ENCODE measurements at regions not wholly inside any gene's neighbourhood (a gene's known extent, or its start where the extent isn't known, plus 50 kb on each side); places are given as distances from the start of the nearest gene placed in this dataset.

DNA sequence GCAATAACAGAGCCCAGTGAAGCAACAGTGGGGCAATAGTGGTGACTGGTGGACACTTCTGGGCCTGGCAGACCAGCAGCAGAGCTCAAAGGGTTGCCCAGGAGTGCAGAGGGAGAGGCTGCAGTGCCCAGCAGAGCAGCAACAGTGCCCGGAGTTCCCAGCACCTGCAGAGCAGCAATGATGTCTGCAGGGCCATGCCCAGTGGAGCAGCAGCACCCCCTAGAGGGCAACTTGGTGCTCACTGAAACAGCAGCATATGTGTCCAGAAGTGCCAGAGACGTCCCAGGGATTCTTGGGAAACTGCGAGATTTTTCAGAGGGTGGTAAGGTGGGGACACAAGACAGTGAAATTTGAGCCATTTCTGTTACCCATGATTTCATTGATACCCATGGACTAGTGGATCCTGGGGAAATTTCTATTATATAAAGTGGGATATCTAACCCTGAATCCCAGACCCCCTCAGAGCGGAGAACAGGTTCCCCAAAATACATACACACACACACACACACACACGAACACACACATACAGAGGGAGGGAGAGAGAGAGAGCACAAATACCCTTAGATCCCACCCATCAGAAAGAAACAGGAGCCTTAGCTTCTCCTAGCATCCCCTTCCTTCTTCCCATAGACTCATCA lies 156.9 kb upstream of the GJB5 start:
- in situ Hi-C loops (cut with MboI), result no loop called here
- Histone ChIP-seq H3K27ac (ENCODE audit: extremely low read depth, low read depth, low read length) (no peak overlapping the region), H2AFZ (ENCODE audit: low read depth, low read length) (no peak overlapping the region), H3K9ac (ENCODE audit: insufficient read depth in 1 of 2, low read depth in 2 of 2, low read length in 2 of 2) (no peak overlapping the region), H3K27me3 (ENCODE audit: control insufficient read depth in 2 of 2, insufficient read depth in 2 of 2, low read length in 2 of 2) (no peaks in the 10 kb centered on the region), H3K4me1 (replicated peaks in 1 of 2; ENCODE audit: control insufficient read depth in 2 of 2, insufficient read depth in 2 of 2, low read length in 2 of 2) (no peaks in the 10 kb centered on the region), H3K79me2 (ENCODE audit: control insufficient read depth, insufficient read depth, low read length) (no peaks in the 10 kb centered on the region), H4K20me1 (replicated peaks; ENCODE audit: control insufficient read depth, insufficient read depth, low read length) (no peaks in the 10 kb centered on the region), H3K4me2 (ENCODE audit: insufficient read depth, low read length) (no peak overlapping the region), H3K9me3 (replicated peaks; ENCODE audit: control insufficient read depth, insufficient read depth, low read depth, low read length) (no peaks in the 10 kb centered on the region; the same call in 1 of the 2 replicates), H3K4me3 (no peak overlapping the region), H3K9me1 (ENCODE audit: control insufficient read depth, insufficient read depth, low read length) (no peaks in the 10 kb centered on the region), H3K36me3 (ENCODE audit: control insufficient read depth, insufficient read depth, low read length) (no peaks in the 10 kb centered on the region)
- 8% methylated on average over 5 of the region's 5 CpGs for WGBS (ENCODE audit: insufficient coverage, low coverage, missing lambda C conversion rate)
- intact Hi-C loops (cut with micrococcal nuclease), result loop anchor here (2.0 to 5.0 kb wide), 2 partner anchors 136 to 965 kb away; no protein-coding TSS in a partner anchor
- FAIRE-seq (peak; percentile 82), ATAC-seq (peak; percentile 95), DNase-seq (ENCODE audit: extremely low read depth in 1 of 4, low spot score in 3 of 4) (peak; percentile 72 to 78 (median 76))
- POLR2A ChIA-PET, result no interaction called here
- no TSS peak for BruUV-seq (replicated peaks)
- CTCF ChIA-PET (ENCODE audit: low intra/inter-chr PET ratio), result interaction anchor here (0.6 to 1.2 kb wide), 2 partner anchors 49 to 965 kb away, joined by 3 read pairs; no protein-coding TSS in a partner anchor
- TF ChIP-seq RAD21 (CRISPR knock-in tag; conservative IDR thresholded peaks at IDR 0.05 in 1 of 2, IDR thresholded peaks at IDR 0.05 in 1 of 2) (peak; percentile 61 to 88), STAG1 (CRISPR knock-in tag; IDR thresholded peaks at IDR 0.05; ENCODE audit: borderline replicate concordance) (peak; percentile 38; the same call in 1 of the 2 replicates), ELF1 (tag; IDR thresholded peaks at IDR 0.05) (no peak), NCOA1 (IDR thresholded peaks at IDR 0.05; ENCODE audit: low read depth) (no peak), CBX2 (IDR thresholded peaks at IDR 0.05; ENCODE audit: insufficient read depth, low read length, poor library complexity, severe bottlenecking) (no peak), RBM15 (IDR thresholded peaks at IDR 0.05; ENCODE audit: insufficient read depth, low read length) (no peak), SPI1 (IDR thresholded peaks at IDR 0.05; ENCODE audit: borderline replicate concordance, low read depth, low read length) (no peak), ARID2 (IDR thresholded peaks at IDR 0.05) (no peak), DPF2 (IDR thresholded peaks at IDR 0.05) (no peak)
- TF ChIP-seq, protein P1, sequence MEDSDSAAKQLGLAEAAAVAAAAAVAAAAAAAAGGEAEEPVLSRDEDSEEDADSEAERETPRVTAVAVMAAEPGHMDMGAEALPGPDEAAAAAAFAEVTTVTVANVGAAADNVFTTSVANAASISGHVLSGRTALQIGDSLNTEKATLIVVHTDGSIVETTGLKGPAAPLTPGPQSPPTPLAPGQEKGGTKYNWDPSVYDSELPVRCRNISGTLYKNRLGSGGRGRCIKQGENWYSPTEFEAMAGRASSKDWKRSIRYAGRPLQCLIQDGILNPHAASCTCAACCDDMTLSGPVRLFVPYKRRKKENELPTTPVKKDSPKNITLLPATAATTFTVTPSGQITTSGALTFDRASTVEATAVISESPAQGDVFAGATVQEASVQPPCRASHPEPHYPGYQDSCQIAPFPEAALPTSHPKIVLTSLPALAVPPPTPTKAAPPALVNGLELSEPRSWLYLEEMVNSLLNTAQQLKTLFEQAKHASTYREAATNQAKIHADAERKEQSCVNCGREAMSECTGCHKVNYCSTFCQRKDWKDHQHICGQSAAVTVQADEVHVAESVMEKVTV (CRISPR knock-in tag; IDR thresholded peaks at IDR 0.05), result peak; percentile 58
- TF ChIP-seq, protein P2, sequence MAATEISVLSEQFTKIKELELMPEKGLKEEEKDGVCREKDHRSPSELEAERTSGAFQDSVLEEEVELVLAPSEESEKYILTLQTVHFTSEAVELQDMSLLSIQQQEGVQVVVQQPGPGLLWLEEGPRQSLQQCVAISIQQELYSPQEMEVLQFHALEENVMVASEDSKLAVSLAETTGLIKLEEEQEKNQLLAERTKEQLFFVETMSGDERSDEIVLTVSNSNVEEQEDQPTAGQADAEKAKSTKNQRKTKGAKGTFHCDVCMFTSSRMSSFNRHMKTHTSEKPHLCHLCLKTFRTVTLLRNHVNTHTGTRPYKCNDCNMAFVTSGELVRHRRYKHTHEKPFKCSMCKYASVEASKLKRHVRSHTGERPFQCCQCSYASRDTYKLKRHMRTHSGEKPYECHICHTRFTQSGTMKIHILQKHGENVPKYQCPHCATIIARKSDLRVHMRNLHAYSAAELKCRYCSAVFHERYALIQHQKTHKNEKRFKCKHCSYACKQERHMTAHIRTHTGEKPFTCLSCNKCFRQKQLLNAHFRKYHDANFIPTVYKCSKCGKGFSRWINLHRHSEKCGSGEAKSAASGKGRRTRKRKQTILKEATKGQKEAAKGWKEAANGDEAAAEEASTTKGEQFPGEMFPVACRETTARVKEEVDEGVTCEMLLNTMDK (IDR thresholded peaks at IDR 0.05; ENCODE audit: borderline replicate concordance, insufficient read depth, low read depth, low read length, poor library complexity, severe bottlenecking), result no peak
- TF ChIP-seq, protein P3, sequence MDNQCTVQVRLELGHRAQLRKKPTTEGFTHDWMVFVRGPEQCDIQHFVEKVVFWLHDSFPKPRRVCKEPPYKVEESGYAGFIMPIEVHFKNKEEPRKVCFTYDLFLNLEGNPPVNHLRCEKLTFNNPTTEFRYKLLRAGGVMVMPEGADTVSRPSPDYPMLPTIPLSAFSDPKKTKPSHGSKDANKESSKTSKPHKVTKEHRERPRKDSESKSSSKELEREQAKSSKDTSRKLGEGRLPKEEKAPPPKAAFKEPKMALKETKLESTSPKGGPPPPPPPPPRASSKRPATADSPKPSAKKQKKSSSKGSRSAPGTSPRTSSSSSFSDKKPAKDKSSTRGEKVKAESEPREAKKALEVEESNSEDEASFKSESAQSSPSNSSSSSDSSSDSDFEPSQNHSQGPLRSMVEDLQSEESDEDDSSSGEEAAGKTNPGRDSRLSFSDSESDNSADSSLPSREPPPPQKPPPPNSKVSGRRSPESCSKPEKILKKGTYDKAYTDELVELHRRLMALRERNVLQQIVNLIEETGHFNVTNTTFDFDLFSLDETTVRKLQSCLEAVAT (IDR thresholded peaks at IDR 0.05), result no peak
- TF ChIP-seq, protein P4, sequence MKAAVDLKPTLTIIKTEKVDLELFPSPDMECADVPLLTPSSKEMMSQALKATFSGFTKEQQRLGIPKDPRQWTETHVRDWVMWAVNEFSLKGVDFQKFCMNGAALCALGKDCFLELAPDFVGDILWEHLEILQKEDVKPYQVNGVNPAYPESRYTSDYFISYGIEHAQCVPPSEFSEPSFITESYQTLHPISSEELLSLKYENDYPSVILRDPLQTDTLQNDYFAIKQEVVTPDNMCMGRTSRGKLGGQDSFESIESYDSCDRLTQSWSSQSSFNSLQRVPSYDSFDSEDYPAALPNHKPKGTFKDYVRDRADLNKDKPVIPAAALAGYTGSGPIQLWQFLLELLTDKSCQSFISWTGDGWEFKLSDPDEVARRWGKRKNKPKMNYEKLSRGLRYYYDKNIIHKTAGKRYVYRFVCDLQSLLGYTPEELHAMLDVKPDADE (conservative IDR thresholded peaks at IDR 0.05; ENCODE audit: control insufficient read depth, low read depth, low read length), result no peak
- TF ChIP-seq, protein P5, sequence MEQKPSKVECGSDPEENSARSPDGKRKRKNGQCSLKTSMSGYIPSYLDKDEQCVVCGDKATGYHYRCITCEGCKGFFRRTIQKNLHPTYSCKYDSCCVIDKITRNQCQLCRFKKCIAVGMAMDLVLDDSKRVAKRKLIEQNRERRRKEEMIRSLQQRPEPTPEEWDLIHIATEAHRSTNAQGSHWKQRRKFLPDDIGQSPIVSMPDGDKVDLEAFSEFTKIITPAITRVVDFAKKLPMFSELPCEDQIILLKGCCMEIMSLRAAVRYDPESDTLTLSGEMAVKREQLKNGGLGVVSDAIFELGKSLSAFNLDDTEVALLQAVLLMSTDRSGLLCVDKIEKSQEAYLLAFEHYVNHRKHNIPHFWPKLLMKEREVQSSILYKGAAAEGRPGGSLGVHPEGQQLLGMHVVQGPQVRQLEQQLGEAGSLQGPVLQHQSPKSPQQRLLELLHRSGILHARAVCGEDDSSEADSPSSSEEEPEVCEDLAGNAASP (IDR thresholded peaks at IDR 0.05), result no peak

Data from K562 (cell line).